GM13977 (cell line): ENCODE measurements at regions not wholly inside any gene's neighbourhood (a gene's known extent, or its start where the extent isn't known, plus 50 kb on each side); places are given as distances from the start of the nearest gene placed in this dataset.
"Not testable (repeated sequence)": the region's sequence is repeated elsewhere in the genome, so short reads cannot be mapped to it uniquely, and the experiment has no call there.

Experiments
- DNase-seq: peaks from one replicate; pipeline ENCODE4 v3.0.0; 2012; ENCODE audit warnings: low spot score
- CTCF ChIP-seq: IDR thresholded peaks from 2 replicates; pipeline ENCODE4 v1.5.1; 2012; ENCODE audit warnings: mild to moderate bottlenecking, control low read depth; ENCODE audit not compliant: insufficient read depth; ENCODE audit errors: extremely low read depth, missing control alignments
- in situ Hi-C: fragments of 300-500 bp; cut with MboI; formaldehyde crosslinking; loops from one replicate; pipeline ENCODE4 v1.12.0; 2022; ENCODE audit warnings: low sequenced_read_pairs, low pct_unique_long_range_greater_than_20kb, mixed read lengths, inconsistent platforms; ENCODE audit not compliant: unreplicated experiment

- no peak for TF ChIP-seq CTCF
- in situ Hi-C loops: no loop called here
- DNase-seq: no peak
Observed at GRCh38 chrX:130502016-130502570, 100.3 kb downstream of the RBMX2 start.

GRCh38 chrX:130504019-130504418 lies 102.2 kb downstream of the RBMX2 start:
- TF ChIP-seq CTCF: no peak
- in situ Hi-C loops: no loop called here

GRCh38 chrX:130507015-130507414 lies 105.2 kb downstream of the RBMX2 start:
- in situ Hi-C loops: no loop called here
- no peak for DNase-seq
- TF ChIP-seq CTCF: no peak

More at GRCh38 chrX:130504019-130504418, 102.2 kb downstream of the RBMX2 start:
- no peak for DNase-seq

- in situ Hi-C loops, DNase-seq: not testable (repeated sequence)
Observed at GRCh38 chrX:130512534-130512933, 110.7 kb downstream of the RBMX2 start.

GRCh38 chrX:130516123-130516522 lies 114.3 kb downstream of the RBMX2 start:
- in situ Hi-C loops: no loop called here
- DNase-seq: no peak

GRCh38 chrX:130523460-130524394 lies 121.9 kb downstream of the RBMX2 start:
- DNase-seq: no peak
- TF ChIP-seq CTCF: no peak
- in situ Hi-C loops: no loop called here

More at GRCh38 chrX:130516123-130516522, 114.3 kb downstream of the RBMX2 start:
- TF ChIP-seq CTCF: no peak

GRCh38 chrX:130524476-130525194 lies 122.8 kb downstream of the RBMX2 start:
- DNase-seq: no peak
- in situ Hi-C loops: no loop called here
- TF ChIP-seq CTCF: no peak
